Peyer's patch (tissue), 4 donors: ENCODE measurements at regions not wholly inside any gene's neighbourhood (a gene's known extent, or its start where the extent isn't known, plus 50 kb on each side); places are given as distances from the start of the nearest gene placed in this dataset.

Experiments
- DNase-seq, 3 donors: peaks; one replicate each; pipeline ENCODE4 v3.0.0-alpha.2; 2017 to 2019
- H3K27ac ChIP-seq, 4 donors: fragments of 200-600 bp; sonication (generic); one replicate each; pipeline ENCODE4 v1.5.1; 2016 to 2019
- H3K27me3 ChIP-seq, 2 donors: fragments of 200-600 bp; sonication (generic); one replicate each; pipeline ENCODE4 v1.5.1; 2019
- H3K36me3 ChIP-seq, 3 donors: fragments of 200-600 bp; sonication (generic); one replicate each; pipeline ENCODE4 v1.5.1; 2016 to 2019
- H3K4me1 ChIP-seq, 4 donors: fragments of 200-600 bp; sonication (generic); one replicate each; pipeline ENCODE4 v1.5.1; 2016 to 2019
- H3K4me3 ChIP-seq, 4 donors: fragments of 200-600 bp; sonication (generic); 1 replicate in 3 of 4; 2 replicates in 1 of 4; pipeline ENCODE4 v1.5.1; 2016 to 2019; ENCODE audit warnings: mild to moderate bottlenecking in 1 of 4
- H3K9me3 ChIP-seq, 4 donors: fragments of 200-600 bp; sonication (generic); one replicate each; pipeline ENCODE4 v1.5.1; 2016 to 2019; ENCODE audit warnings: mild to moderate bottlenecking in 1 of 4
- POLR2A ChIP-seq, 2 donors: fragments of 450-650 bp; IDR thresholded peaks; one replicate each; pipeline ENCODE4 v1.5.1; 2017; ENCODE audit warnings: antibody characterized with exemption in 2 of 2, mild to moderate bottlenecking in 2 of 2, moderate library complexity in 2 of 2
- TF ChIP-seq, protein P1 (sequence below), 6 experiments: fragments of 450-650 bp in 4 of 6; fragments of 200-600 bp in 2 of 6; sonication (generic) in 1 of 6; IDR thresholded peaks; one replicate each; pipeline ENCODE4 v1.5.1; 2017 to 2019; ENCODE audit warnings: antibody characterized with exemption in 6 of 6, mild to moderate bottlenecking in 3 of 6, moderate library complexity in 1 of 6

DNA sequence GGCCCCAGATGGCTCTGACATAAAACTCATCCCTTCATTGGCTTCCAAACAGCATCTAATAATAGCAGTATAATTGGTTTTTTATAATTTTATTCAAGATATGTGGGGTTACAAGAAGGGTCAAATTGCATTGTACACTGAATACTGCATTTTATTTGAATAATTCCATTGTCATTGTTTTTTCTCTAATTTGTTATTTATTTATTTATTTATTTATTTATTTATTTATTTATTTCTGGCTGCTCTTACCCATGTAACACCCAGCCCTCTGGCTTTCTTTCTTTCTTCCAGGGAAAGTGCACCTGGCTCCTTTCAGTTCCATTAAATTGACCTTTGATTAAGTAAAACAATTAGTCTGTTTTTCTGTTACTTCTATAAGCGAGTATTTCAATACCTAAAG lies 210.1 kb downstream of the CDH9 start:
- no peak overlapping the region for H3K4me3 ChIP-seq
- H3K4me1 ChIP-seq = no peaks in the 10 kb centered on the region
- no peak overlapping the region for H3K27ac ChIP-seq
- TF ChIP-seq, protein P1, sequence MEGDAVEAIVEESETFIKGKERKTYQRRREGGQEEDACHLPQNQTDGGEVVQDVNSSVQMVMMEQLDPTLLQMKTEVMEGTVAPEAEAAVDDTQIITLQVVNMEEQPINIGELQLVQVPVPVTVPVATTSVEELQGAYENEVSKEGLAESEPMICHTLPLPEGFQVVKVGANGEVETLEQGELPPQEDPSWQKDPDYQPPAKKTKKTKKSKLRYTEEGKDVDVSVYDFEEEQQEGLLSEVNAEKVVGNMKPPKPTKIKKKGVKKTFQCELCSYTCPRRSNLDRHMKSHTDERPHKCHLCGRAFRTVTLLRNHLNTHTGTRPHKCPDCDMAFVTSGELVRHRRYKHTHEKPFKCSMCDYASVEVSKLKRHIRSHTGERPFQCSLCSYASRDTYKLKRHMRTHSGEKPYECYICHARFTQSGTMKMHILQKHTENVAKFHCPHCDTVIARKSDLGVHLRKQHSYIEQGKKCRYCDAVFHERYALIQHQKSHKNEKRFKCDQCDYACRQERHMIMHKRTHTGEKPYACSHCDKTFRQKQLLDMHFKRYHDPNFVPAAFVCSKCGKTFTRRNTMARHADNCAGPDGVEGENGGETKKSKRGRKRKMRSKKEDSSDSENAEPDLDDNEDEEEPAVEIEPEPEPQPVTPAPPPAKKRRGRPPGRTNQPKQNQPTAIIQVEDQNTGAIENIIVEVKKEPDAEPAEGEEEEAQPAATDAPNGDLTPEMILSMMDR (IDR thresholded peaks at IDR 0.05) = no peak
- no peak for TF ChIP-seq POLR2A (IDR thresholded peaks at IDR 0.05)
- H3K27me3 ChIP-seq = no peaks in the 10 kb centered on the region
- H3K36me3 ChIP-seq = no peaks in the 10 kb centered on the region
- DNase-seq = no peak
- peaks cover 0 to 3% (median 0%) of the 10 kb centered on the region in 4 donors for H3K9me3 ChIP-seq

DNA sequence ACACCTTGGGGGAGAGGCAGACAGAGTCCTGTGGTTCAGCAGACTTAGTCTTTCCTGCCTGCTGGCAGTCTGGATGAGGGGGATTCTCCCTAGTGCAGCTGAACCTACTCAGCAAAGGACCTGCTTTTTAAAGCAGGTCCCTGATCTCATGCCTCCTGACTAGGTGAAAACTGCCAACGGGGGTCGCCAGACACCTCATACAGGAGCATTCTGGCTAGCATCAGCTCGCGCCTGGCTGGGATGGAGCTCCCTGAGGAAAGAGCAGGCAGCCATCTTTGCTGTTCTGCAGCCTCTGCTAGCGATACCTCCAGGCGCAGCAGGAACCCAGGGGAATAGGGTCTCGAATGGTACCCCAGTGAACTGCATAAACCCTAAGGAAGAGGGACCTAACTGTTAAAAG lies 225.2 kb downstream of the CDH9 start:
- H3K27ac ChIP-seq = no peak overlapping the region
- TF ChIP-seq, protein P1 (IDR thresholded peaks at IDR 0.05) = no peak
- no peak for TF ChIP-seq POLR2A (IDR thresholded peaks at IDR 0.05)
- H3K4me1 ChIP-seq = no peaks in the 10 kb centered on the region
- H3K36me3 ChIP-seq = no peaks in the 10 kb centered on the region
- no peaks in the 10 kb centered on the region for H3K9me3 ChIP-seq
- H3K4me3 ChIP-seq = no peak overlapping the region
- DNase-seq = no peak
- H3K27me3 ChIP-seq = no peaks in the 10 kb centered on the region

DNA sequence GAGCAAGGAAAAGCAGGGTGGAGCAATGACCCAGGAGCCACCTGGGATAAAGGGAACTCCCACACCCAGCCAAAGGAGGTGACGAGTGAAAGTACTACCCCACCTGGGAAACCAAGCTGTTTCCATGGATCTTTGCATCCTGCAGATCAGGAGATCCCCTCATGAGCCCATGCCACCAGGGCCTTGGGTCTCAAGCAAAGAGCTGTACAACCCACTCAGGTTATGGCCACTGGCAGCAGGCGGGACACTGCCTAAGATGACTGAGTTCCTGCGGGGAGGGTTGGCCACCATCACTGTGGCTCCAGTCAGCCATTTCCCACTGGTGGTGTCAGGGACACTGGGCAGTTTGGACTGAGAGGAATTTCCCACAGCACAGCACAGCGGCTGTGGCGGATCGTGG lies 225.7 kb downstream of the CDH9 start:
- DNase-seq = peak in 1 of 3 donors; percentile 42
- no peak overlapping the region for H3K4me3 ChIP-seq
- no peak overlapping the region for H3K27ac ChIP-seq
- H3K4me1 ChIP-seq = no peaks in the 10 kb centered on the region
- TF ChIP-seq, protein P1 (IDR thresholded peaks at IDR 0.05) = no peak
- no peak for TF ChIP-seq POLR2A (IDR thresholded peaks at IDR 0.05)
- H3K36me3 ChIP-seq = no peaks in the 10 kb centered on the region
- no peaks in the 10 kb centered on the region for H3K9me3 ChIP-seq
- no peaks in the 10 kb centered on the region for H3K27me3 ChIP-seq

DNA sequence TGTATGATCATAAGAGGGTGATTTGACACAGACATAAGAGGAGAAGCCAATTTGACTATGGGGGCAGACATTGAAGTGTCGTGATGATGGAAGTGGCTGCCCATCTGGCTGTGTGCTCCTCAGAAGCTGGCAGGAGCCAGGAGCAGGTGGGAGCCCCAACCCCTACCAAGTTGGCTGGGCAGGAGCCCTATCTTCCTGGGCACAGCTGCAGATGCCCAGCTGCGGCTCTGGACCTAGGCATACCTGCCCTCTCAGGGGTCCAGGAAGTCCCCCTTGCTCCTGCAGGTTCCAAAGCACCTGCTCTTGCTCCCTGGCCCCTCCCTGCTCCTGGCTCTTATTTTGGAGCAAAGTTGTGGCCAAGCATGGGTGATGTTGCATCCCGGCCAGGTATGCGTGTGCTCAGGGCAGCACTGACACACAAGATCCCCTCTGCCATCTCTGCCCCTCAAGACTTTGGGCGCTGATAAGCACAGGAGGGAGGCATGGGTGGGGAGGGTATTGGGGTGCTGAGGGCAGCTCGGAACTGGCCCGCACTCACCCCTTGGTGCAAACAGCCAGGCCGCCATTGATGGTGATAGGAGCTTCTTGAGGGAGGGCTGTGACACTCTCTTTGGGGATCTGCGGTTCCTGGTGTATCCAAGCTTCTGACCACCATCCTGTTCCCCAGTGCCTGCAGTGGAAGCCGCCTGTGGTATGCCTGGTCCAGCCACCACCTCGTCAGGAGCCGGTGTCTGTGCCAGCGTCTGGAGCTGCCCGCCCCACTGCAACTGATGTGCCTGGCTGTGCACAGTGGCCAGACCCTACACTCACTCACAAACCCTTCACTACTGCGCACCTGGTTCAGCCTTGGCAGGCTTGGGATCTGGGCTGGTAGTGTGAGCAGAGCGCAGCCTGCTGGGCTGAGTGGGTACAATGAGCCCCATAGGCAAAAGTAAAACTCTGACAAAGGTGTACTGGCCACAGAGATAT lies 230.9 kb downstream of the CDH9 start:
- Histone ChIP-seq H3K27ac (no peak overlapping the region), H3K36me3 (no peaks in the 10 kb centered on the region), H3K9me3 (peaks cover 0 to 14% (median 0%) of the 10 kb centered on the region in 4 donors), H3K4me3 (no peak overlapping the region), H3K4me1 (no peaks in the 10 kb centered on the region), H3K27me3 (no peaks in the 10 kb centered on the region)
- TF ChIP-seq, protein P1 (IDR thresholded peaks at IDR 0.05) = no peak
- no peak for TF ChIP-seq POLR2A (IDR thresholded peaks at IDR 0.05)
- DNase-seq = no peak

DNA sequence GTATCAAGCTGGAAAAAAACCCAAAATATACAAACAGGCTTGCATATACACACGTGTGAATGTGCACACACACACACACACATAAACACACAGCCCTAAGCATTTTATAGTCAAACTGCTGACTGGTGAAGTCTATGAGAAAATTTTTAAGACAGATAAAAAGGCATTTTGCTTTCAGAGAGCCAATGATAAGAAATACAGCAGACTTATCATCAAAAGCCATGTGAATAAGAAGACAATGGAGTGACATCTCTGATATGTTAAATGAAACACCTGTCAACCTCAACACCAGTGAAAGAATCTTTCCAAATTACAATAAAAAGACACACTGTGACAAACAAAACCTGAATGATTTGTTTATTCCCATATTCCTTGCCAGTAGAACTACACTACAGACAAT lies 233.3 kb downstream of the CDH9 start:
- H3K36me3 ChIP-seq = no peaks in the 10 kb centered on the region
- DNase-seq = no peak
- H3K27ac ChIP-seq = no peak overlapping the region
- H3K27me3 ChIP-seq = no peaks in the 10 kb centered on the region
- no peak overlapping the region for H3K4me3 ChIP-seq
- no peak for TF ChIP-seq POLR2A (IDR thresholded peaks at IDR 0.05)
- TF ChIP-seq, protein P1 (IDR thresholded peaks at IDR 0.05) = no peak
- no peaks in the 10 kb centered on the region for H3K4me1 ChIP-seq
- H3K9me3 ChIP-seq = peaks cover 0 to 14% (median 0%) of the 10 kb centered on the region in 4 donors
